ENCODE measurements at regions not wholly inside any gene's neighbourhood (a gene's known extent, or its start where the extent isn't known, plus 50 kb on each side); places are given as distances from the start of the nearest gene placed in this dataset.

DNA sequence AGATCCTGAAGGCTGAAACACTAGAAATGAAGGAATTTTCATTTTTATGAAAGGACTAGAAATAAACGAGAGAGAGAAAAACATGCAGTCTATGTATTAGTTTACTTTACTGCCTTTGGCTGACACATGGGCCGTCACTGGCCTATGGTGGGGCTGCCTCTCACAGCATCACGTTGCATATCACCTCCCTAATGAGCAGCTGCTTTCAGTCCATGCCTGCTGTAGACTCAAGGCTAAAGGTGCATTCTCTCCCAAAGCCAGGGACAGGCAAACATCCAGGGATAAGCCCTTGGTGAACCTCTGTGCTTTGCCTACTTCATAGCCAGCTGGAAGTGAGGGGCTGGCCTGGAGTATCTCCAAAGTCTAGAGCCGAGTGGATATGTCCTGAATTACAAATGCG is 359.4 kb downstream of the GPAM start:
- no peak overlapping the region for H3K14ac ChIP-seq (ENCODE audit: insufficient read depth, low read length)
- H3K27me3 Mint-ChIP-seq (ENCODE audit: low read depth) = no peaks in the 10 kb centered on the region; the same call in 1 of the 2 replicates
- no peak overlapping the region for H2BK20ac ChIP-seq (ENCODE audit: low read depth, low read length, poor library complexity, severe bottlenecking)
- no peak overlapping the region for H2AK5ac ChIP-seq (ENCODE audit: insufficient read length, low read length)
- H3K4me3 Mint-ChIP-seq = no peak overlapping the region
- no peaks in the 10 kb centered on the region for H3K79me1 ChIP-seq (ENCODE audit: insufficient read depth, low read depth, low read length, poor library complexity, severe bottlenecking)
- H4K91ac ChIP-seq (ENCODE audit: insufficient read length, low read depth, low read length) = no peak overlapping the region
- H3K27me3 ChIP-seq (ENCODE audit: insufficient read depth, low read length) = no peaks in the 10 kb centered on the region
- H3K36me3 Mint-ChIP-seq (ENCODE audit: insufficient read depth in 1 of 3, low read depth in 3 of 3) = no peaks in the 10 kb centered on the region
- H2BK15ac ChIP-seq (ENCODE audit: low read depth, low read length) = no peak overlapping the region
- H3K79me2 ChIP-seq (ENCODE audit: insufficient read depth, low read length) = no peaks in the 10 kb centered on the region
- TF ChIP-seq, protein P1, sequence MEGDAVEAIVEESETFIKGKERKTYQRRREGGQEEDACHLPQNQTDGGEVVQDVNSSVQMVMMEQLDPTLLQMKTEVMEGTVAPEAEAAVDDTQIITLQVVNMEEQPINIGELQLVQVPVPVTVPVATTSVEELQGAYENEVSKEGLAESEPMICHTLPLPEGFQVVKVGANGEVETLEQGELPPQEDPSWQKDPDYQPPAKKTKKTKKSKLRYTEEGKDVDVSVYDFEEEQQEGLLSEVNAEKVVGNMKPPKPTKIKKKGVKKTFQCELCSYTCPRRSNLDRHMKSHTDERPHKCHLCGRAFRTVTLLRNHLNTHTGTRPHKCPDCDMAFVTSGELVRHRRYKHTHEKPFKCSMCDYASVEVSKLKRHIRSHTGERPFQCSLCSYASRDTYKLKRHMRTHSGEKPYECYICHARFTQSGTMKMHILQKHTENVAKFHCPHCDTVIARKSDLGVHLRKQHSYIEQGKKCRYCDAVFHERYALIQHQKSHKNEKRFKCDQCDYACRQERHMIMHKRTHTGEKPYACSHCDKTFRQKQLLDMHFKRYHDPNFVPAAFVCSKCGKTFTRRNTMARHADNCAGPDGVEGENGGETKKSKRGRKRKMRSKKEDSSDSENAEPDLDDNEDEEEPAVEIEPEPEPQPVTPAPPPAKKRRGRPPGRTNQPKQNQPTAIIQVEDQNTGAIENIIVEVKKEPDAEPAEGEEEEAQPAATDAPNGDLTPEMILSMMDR (conservative IDR thresholded peaks at IDR 0.05) = no peak
- no peak overlapping the region for H3T11ph ChIP-seq (ENCODE audit: low read length)
- no peak overlapping the region for H3K4ac ChIP-seq (ENCODE audit: low read depth, low read length)
- no peaks in the 10 kb centered on the region for H4K20me1 ChIP-seq (ENCODE audit: control insufficient read depth, insufficient read depth, insufficient read length)
- no peaks in the 10 kb centered on the region for H3K23me2 ChIP-seq (ENCODE audit: insufficient read length, low read depth, low read length, poor library complexity, severe bottlenecking)
- no peak overlapping the region for H3K9ac ChIP-seq (ENCODE audit: extremely low read depth, insufficient read length, low read length)
- no peaks in the 10 kb centered on the region for H3K4me1 ChIP-seq (ENCODE audit: insufficient read depth, low read length)
- H3K56ac ChIP-seq (ENCODE audit: insufficient read length, low read depth, low read length) = no peak overlapping the region
- no peak overlapping the region for H4K8ac ChIP-seq (replicated peaks; ENCODE audit: insufficient read length, low read depth, low read length)
- no peak overlapping the region for H3K27ac Mint-ChIP-seq
- no peak overlapping the region for H3K23ac ChIP-seq (ENCODE audit: insufficient read length, low read depth, low read length)
- no peaks in the 10 kb centered on the region for H3K9me3 ChIP-seq (ENCODE audit: control insufficient read depth, low read depth, low read length)
- H2BK12ac ChIP-seq (ENCODE audit: insufficient read length, low read depth, low read length) = no peak overlapping the region
- H3K18ac ChIP-seq (ENCODE audit: insufficient read length, low read depth, low read length) = no peak overlapping the region
- H4K5ac ChIP-seq (ENCODE audit: insufficient read length, low read depth, low read length) = no peak overlapping the region
- no peak overlapping the region for H2AFZ ChIP-seq (ENCODE audit: low read length)
- H3K4me2 ChIP-seq (ENCODE audit: insufficient read depth, insufficient read length, low read length) = no peak overlapping the region
- peaks cover 0 to 3% of the 10 kb centered on the region in 2 experiments; a peak in 1 of 5 replicates for H3K9me3 Mint-ChIP-seq
- no CpG with 5 or more reads among the region's 5 CpGs for WGBS (ENCODE audit: extremely low coverage, insufficient read length, low lambda C conversion rate)
- DNase-seq = no peak
- H2BK5ac ChIP-seq (ENCODE audit: insufficient read length, low read length) = no peak overlapping the region
- no peaks in the 10 kb centered on the region for H3K4me1 Mint-ChIP-seq
- no peak overlapping the region for H2BK120ac ChIP-seq (ENCODE audit: low read depth, low read length, poor library complexity, severe bottlenecking)
- no peak overlapping the region for H3K27ac ChIP-seq (ENCODE audit: insufficient read length, low read depth, low read length)
